A549 (cell line): ENCODE measurements at regions not wholly inside any gene's neighbourhood (a gene's known extent, or its start where the extent isn't known, plus 50 kb on each side); places are given as distances from the start of the nearest gene placed in this dataset.

Source experiments
- ATAC-seq, 2 experiments: fragments of 200-7000 bp in 1 of 2; fragments of >200 bp in 1 of 2; cut with Nextera tagmentation in 1 of 2; cut with Tn5 transposase in 1 of 2; 3 replicates each; pipeline versions ENCODE4 v1.8.0 to v1.9.1; 2018 to 2020; ENCODE audit warnings: mild to moderate bottlenecking in 1 of 2, moderate library complexity in 1 of 2
- CTCF ChIA-PET: fragments of 300-600 bp; sonication (Branson Sonifier 250); formaldehyde crosslinking; extraction: SDS; loops from one replicate; lab custom pipeline; 2021; ENCODE audit warnings: antibody characterized with exemption, inconsistent platforms; lab: Yijun Ruan, JAX
- POLR2A ChIA-PET: fragments of 350-600 bp; formaldehyde crosslinking; extraction: SDS; loops from one replicate; lab custom pipeline; 2021; ENCODE audit warnings: antibody characterized with exemption, inconsistent platforms; lab: Yijun Ruan, JAX
- DNase-seq, 2 experiments: peaks; one replicate each; pipeline versions ENCODE4 v3.0.0 to v3.0.0-alpha.2; 2011 to 2016; ENCODE audit warnings: low read depth in 1 of 2, low spot score in 1 of 2
- FAIRE-seq: peaks from 2 replicates; lab custom pipeline; 2011; peaks lifted over from hg19 to GRCh38; lab: Jason Lieb, UNC
- H3K27ac ChIP-seq, 2 experiments: fragments of >200 bp; sonication (Bioruptor Twin); formaldehyde crosslinking; 3 replicates each; pipeline ENCODE4 v1.5.1; 2016 to 2017
- H3K4me1 ChIP-seq: fragments of >200 bp; sonication (Bioruptor Twin); formaldehyde crosslinking; 3 replicates; pipeline ENCODE4 v1.6.1; 2016
- H3K4me2 ChIP-seq: fragments of >200 bp; sonication (Bioruptor Twin); formaldehyde crosslinking; 3 replicates; pipeline ENCODE4 v1.6.1; 2016
- H3K4me3 ChIP-seq: fragments of >200 bp; sonication (Bioruptor Twin); formaldehyde crosslinking; 3 replicates; pipeline ENCODE4 v1.5.1; 2016
- H3K9me3 ChIP-seq: fragments of >200 bp; sonication (Bioruptor Twin); formaldehyde crosslinking; 3 replicates; pipeline ENCODE4 v1.6.1; 2016
- ATOH8 ChIP-seq: fragments of 250-450 bp; sonication (Bioruptor Pico); IDR thresholded peaks from 2 replicates; pipeline ENCODE4 v1.5.0; 2020; ENCODE audit warnings: low read depth, mild to moderate bottlenecking, moderate library complexity
- CBX8 ChIP-seq: fragments of 200-600 bp; sonication (generic); IDR thresholded peaks from 2 replicates; pipeline ENCODE4 v1.6.1; 2016
- EHF ChIP-seq: fragments of 250-450 bp; sonication (Bioruptor Pico); IDR thresholded peaks from 2 replicates; pipeline ENCODE4 v1.5.0; 2020; ENCODE audit warnings: mild to moderate bottlenecking
- EP300 ChIP-seq, 2 experiments: fragments of >200 bp; sonication (Bioruptor Twin); formaldehyde crosslinking; IDR thresholded peaks; 2 replicates in 1 of 2; 3 replicates in 1 of 2; pipeline ENCODE4 v1.6.1; 2016 to 2017
- FOSL2 ChIP-seq, 2 experiments: fragments of 450-650 bp in 1 of 2; fragments of >200 bp in 1 of 2; sonication (Bioruptor Twin) in 1 of 2; formaldehyde crosslinking; IDR thresholded peaks; 2 replicates each; pipeline versions ENCODE4 v1.5.0 to v1.6.1; 2016 to 2020; ENCODE audit warnings: mild to moderate bottlenecking in 1 of 2, moderate library complexity in 1 of 2
- GATA3 ChIP-seq: IDR thresholded peaks from 2 replicates; pipeline ENCODE4 v1.6.1; 2012; ENCODE audit warnings: borderline replicate concordance
- HDAC2 ChIP-seq: fragments of 200-600 bp; sonication (generic); IDR thresholded peaks from 2 replicates; pipeline ENCODE4 v1.6.1; 2016
- HEYL ChIP-seq: fragments of 250-450 bp; sonication (Bioruptor Pico); IDR thresholded peaks from 2 replicates; pipeline ENCODE4 v1.8.0; 2021; ENCODE audit warnings: mild to moderate bottlenecking, moderate library complexity
- HOXA7 ChIP-seq: fragments of 250-450 bp; sonication (Bioruptor Pico); IDR thresholded peaks from 2 replicates; pipeline ENCODE4 v1.5.0; 2020; ENCODE audit warnings: mild to moderate bottlenecking, moderate library complexity
- HOXB13 ChIP-seq: fragments of 250-450 bp; sonication (Bioruptor Pico); IDR thresholded peaks from 2 replicates; pipeline ENCODE4 v1.5.0; 2020; ENCODE audit warnings: low read depth, mild to moderate bottlenecking, moderate library complexity
- HOXB5 ChIP-seq: fragments of 250-450 bp; sonication (Bioruptor Pico); IDR thresholded peaks from 2 replicates; pipeline ENCODE4 v1.5.0; 2020; ENCODE audit warnings: mild to moderate bottlenecking, moderate library complexity
- KDM1A ChIP-seq: fragments of 200-600 bp; sonication (generic); IDR thresholded peaks from 2 replicates; pipeline ENCODE4 v1.6.1; 2016; ENCODE audit warnings: low read depth, mild to moderate bottlenecking
- KDM5A ChIP-seq: fragments of 200-600 bp; sonication (generic); IDR thresholded peaks from 2 replicates; pipeline ENCODE4 v1.6.1; 2016; ENCODE audit warnings: antibody characterized with exemption, mild to moderate bottlenecking
- NR3C1 ChIP-seq: fragments of >200 bp; sonication (Bioruptor Twin); formaldehyde crosslinking; IDR thresholded peaks from 3 replicates; pipeline ENCODE4 v1.6.1; 2017
- PHF8 ChIP-seq: fragments of 200-600 bp; sonication (generic); IDR thresholded peaks from 2 replicates; pipeline ENCODE4 v1.6.1; 2016; ENCODE audit warnings: low read depth, mild to moderate bottlenecking, antibody characterized with exemption, moderate library complexity, borderline replicate concordance
- POLR2AphosphoS2 ChIP-seq: conservative IDR thresholded peaks from 2 replicates; pipeline ENCODE4 v1.6.1; 2012; ENCODE audit warnings: low read length, improper control_type of control experiment, inconsistent platforms
- RCOR1 ChIP-seq: fragments of 150-350 bp; IDR thresholded peaks from 2 replicates; pipeline ENCODE4 v1.6.1; 2014; ENCODE audit warnings: antibody characterized with exemption, low read length, low read depth
- SMC3 ChIP-seq: fragments of >200 bp; sonication (Bioruptor Twin); formaldehyde crosslinking; IDR thresholded peaks from 3 replicates; pipeline ENCODE4 v1.6.1; 2018; ENCODE audit warnings: inconsistent platforms
- SREBF2 ChIP-seq: fragments of 450-650 bp; IDR thresholded peaks from 2 replicates; pipeline ENCODE4 v1.6.1; 2014; ENCODE audit warnings: mild to moderate bottlenecking, moderate library complexity
- TFCP2L1 ChIP-seq: fragments of 250-450 bp; sonication (Bioruptor Pico); IDR thresholded peaks from 2 replicates; pipeline ENCODE4 v1.5.0; 2021; ENCODE audit warnings: mild to moderate bottlenecking
- ZFP36 ChIP-seq: fragments of 450-650 bp; IDR thresholded peaks from 2 replicates; pipeline ENCODE4 v1.6.1; 2014; ENCODE audit warnings: borderline replicate concordance; ENCODE audit not compliant: partially characterized antibody
- ZSCAN20 ChIP-seq: fragments of 250-450 bp; sonication (Bioruptor Pico); IDR thresholded peaks from 2 replicates; pipeline ENCODE4 v1.8.0; 2022; ENCODE audit warnings: mild to moderate bottlenecking, moderate library complexity
- WGBS: methylation state at CpG from one replicate; pipeline ENCODE4 v1.1.6; 2017; ENCODE audit errors: missing lambda C conversion rate; 5-methylcytosine and 5-hydroxymethylcytosine counted together
- TF ChIP-seq, protein P1 (sequence below): IDR thresholded peaks from 2 replicates; pipeline ENCODE4 v1.6.1; 2012

- DNase-seq: no peak
- TF ChIP-seq HOXA7 (CRISPR knock-in tag) (no peak), NR3C1 (no peak), KDM1A (no peak), HEYL (CRISPR knock-in tag) (no peak), ZSCAN20 (CRISPR knock-in tag) (no peak), KDM5A (no peak), RCOR1 (no peak), CBX8 (no peak), HDAC2 (no peak), ZFP36 (no peak), POLR2AphosphoS2 (no peak), TFCP2L1 (CRISPR knock-in tag) (no peak), HOXB13 (no peak), EP300 (IDR thresholded peaks at IDR 0.05) (no peak), HOXB5 (CRISPR knock-in tag) (no peak), ATOH8 (no peak)
- TF ChIP-seq, protein P1, sequence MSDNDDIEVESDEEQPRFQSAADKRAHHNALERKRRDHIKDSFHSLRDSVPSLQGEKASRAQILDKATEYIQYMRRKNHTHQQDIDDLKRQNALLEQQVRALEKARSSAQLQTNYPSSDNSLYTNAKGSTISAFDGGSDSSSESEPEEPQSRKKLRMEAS: no peak
- no peak for FAIRE-seq
- H3K27ac ChIP-seq: no peak overlapping the region
- POLR2A ChIA-PET: no interaction called here
- H3K4me1 ChIP-seq: no peaks in the 10 kb centered on the region
- H3K4me2 ChIP-seq: no peak overlapping the region
- H3K9me3 ChIP-seq: no peaks in the 10 kb centered on the region
- WGBS: 70% methylated on average over 9 of the region's 18 CpGs
- H3K4me3 ChIP-seq: no peak overlapping the region
- ATAC-seq: no peak
- CTCF ChIA-PET: interaction anchor here (1.0 to 1.1 kb wide), 2 partner anchors 12 to 247 kb away, joined by 3 to 5 read pairs; no protein-coding TSS in a partner anchor
These were observed 234.9 kb downstream of the NPHP4 start for GRCh38 chr1:5757187-5757805.

- Histone ChIP-seq H3K27ac (no peak overlapping the region), H3K4me1 (no peaks in the 10 kb centered on the region), H3K4me2 (no peak overlapping the region), H3K4me3 (no peak overlapping the region), H3K9me3 (no peaks in the 10 kb centered on the region)
- no peak for TF ChIP-seq ZFP36
- no peak for TF ChIP-seq GATA3
- TF ChIP-seq SREBF2: no peak
- TF ChIP-seq FOSL2 (IDR thresholded peaks at IDR 0.05): no peak
- TF ChIP-seq FOSL2 (CRISPR knock-in tag; IDR thresholded peaks at IDR 0.05): no peak
- TF ChIP-seq EHF (CRISPR knock-in tag): no peak
- TF ChIP-seq PHF8: no peak
- TF ChIP-seq KDM1A: no peak
- no peak for TF ChIP-seq HEYL (CRISPR knock-in tag)
- ATAC-seq (no peak), FAIRE-seq (no peak), DNase-seq (no peak)
- 55% methylated on average over 16 of the region's 21 CpGs for WGBS
- POLR2A ChIA-PET: no interaction called here
- CTCF ChIA-PET: interaction anchor here (1.0 to 1.8 kb wide), 3 partner anchors 11 to 247 kb away, joined by 3 to 10 read pairs (median 5); no protein-coding TSS in a partner anchor
These were observed 235.6 kb downstream of the NPHP4 start for GRCh38 chr1:5756434-5757186.

DNA sequence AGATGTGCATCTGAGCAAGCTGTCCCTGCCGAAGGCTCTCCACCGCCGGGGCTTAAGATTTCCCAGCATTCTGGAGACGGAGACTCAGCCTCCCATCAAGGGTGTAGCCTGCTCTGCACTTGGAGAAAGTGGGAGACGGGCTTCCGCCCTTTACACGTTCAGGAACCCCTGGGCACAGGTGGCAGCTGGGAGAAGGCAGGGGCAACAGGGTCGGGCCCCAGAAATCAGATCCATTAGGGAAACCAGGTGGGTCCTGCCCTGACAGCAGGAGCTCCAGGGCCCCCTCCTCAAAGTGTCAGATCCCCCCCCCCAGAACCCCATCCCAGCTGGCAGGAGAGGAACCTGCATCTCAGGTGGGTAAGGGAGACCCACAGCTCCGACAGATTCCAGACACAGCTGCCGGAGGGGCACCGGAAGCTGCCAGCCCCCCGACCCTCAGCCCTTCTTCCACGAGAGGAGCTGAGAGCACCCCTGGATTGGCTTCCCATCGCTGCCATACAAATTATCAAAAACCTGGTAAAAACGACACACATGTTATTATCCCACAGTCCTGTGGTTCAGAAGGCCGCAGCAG, 236.6 kb downstream of the NPHP4 start:
- ChIA-PET CTCF (interaction anchor here (1.8 kb wide), 1 partner anchor 10 kb away, joined by 10 read pairs; no protein-coding TSS in a partner anchor), POLR2A (no interaction called here)
- Histone ChIP-seq H3K4me2 (no peak overlapping the region), H3K9me3 (no peaks in the 10 kb centered on the region), H3K4me1 (no peaks in the 10 kb centered on the region), H3K4me3 (no peak overlapping the region), H3K27ac (no peak overlapping the region)
- ATAC-seq (no peak), FAIRE-seq (no peak), DNase-seq (no peak)
- no peak for TF ChIP-seq SMC3
- 44% methylated on average over 9 of the region's 16 CpGs for WGBS
